Activated CD4-positive, alpha-beta T cell treated with anti-CD3 and anti-CD28 coated beads, Interleukin-2, amount 50 U/mL, for 24 hours (primary cell): ENCODE measurements at regions not wholly inside any gene's neighbourhood (a gene's known extent, or its start where the extent isn't known, plus 50 kb on each side); places are given as distances from the start of the nearest gene placed in this dataset.
"Not testable (repeated sequence)": the region's sequence is repeated elsewhere in the genome, so short reads cannot be mapped to it uniquely, and the experiment has no call there.

Experiments used
- DNase-seq, 2 donors: peaks; one replicate each; pipeline ENCODE4 v3.0.0-alpha.2; 2020; ENCODE audit warnings: low read depth in 1 of 2, low spot score in 1 of 2

DNA sequence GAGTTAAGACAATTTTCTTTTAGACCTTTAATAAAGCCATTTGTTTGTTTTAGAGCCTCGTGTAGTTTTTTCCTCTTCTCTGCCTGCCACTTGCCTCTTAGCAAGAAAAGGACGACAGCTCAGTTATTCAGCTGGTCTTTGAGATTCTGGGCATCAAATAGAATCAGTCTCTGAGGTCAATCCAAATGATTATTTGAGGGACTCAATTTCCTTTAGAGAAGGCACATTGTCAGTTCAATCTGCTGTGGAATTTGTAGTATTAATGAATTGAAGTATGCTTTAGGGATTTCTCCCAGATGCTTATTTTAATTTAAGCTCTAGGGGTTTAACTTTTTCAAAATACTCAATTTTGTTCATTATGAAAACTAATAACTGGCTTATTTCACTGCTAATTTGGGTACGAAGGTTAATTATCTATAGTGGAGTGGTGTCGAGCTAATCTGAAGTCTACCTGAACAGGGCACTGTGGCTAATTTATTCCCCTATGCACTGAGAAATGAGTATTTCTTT is 841.2 kb upstream of the AUTS2 start:
- no peak for DNase-seq

- no peak for DNase-seq
Observed at GRCh38 chr7:68760556-68760955, 837.7 kb upstream of the AUTS2 start.

DNA sequence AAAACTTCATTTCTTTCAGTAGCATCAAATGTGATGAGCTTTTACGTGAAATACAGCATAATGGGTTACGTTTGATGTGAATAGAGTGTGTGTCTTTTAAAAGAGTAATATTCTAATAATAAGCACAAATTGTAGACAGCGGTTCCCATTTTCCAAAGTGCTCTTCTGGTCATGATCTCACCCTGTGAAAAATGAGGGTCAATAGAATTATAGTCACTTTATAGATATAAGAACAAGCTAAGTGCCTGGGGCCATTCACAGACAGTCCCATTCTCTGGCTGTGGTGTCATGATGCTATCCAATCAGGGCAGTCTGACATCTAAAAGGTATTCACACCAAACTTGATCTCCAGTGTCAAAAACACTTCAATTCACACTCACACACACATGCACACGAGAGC is 830.8 kb upstream of the AUTS2 start:
- no peak for DNase-seq

DNA sequence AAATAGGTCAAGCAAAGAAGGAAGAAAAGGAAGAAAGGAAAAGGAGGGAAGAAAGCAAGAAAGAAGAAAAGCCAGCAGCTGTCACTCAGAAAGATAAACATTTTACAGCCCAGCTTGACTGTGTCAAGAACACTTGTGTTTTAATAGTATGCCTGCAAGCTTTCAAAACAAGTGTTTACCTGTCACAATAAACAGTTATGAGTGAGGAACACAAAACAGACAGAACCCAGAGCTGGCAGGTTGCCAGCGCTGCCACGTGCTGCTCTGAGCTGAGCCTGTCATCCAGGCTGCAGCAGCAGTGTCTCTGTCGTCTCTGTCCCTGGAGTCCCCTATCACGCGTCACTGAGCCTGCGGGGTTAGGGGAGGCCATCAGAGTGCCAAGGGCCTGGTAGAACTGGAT is 827.6 kb upstream of the AUTS2 start:
- no peak for DNase-seq

GRCh38 chr7:68776326-68776725 is 821.9 kb upstream of the AUTS2 start:
- no peak for DNase-seq

DNA sequence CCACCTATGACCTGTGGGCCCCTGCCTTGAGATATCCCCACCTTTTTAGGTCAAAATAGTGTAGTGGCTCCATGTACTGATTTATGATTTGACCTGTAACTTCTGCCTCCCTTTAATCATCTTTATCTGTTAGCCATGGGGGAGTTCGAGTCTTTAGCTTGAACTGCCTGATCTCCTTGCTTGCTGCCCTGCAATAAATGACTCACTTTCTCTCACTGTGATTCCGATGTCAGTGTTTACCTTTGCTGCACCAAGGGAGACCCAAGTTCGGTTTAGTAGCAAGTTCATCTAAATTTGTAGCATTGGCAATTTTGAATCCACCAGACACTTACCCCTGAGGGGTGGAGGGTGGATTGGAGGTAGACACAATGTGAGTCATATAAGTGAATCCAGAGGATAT is 814.6 kb upstream of the AUTS2 start:
- DNase-seq: no peak

DNA sequence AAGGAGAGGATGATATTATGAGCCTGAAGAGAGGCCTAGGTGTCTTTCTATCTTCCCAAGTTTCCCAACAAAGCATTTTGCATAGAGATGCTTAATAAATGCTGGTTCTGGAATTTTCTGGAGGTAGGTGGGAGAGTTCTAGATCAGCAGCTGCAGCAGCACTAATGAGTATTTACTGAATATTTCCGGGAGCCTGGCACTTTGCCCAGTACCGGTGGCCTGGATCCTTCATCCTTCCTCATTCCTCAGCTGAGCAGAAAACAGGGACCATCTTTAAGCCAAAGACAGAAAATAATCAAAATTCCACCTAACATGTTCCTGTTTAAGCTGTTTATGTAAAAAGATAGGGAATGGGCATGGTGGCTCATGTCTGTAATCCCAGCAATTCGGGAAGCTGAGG is 813.2 kb upstream of the AUTS2 start:
- DNase-seq: no peak

GRCh38 chr7:68787566-68787965 is 810.7 kb upstream of the AUTS2 start:
- DNase-seq: no peak

- DNase-seq: not testable (repeated sequence)
Observed at GRCh38 chr7:68788529-68788928, 809.7 kb upstream of the AUTS2 start.

DNA sequence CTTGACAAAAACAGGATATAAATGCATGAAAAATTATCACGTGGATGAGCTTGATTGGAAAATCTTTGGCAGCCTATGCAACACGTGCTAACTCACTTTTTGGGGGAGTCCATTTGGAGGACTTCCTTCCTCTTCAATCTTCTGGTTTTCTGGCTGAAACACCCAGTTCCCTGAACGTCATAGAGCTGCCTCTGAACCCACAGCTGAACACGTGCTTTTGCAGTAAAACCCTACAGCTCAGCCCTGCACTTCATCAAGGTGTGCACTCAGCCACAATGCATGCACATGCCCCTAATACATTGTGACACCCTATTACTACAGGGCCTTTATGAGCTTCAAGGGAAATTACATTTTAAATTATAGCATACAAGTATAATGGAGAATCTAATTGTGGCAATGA is 808.7 kb upstream of the AUTS2 start:
- DNase-seq: no peak

DNA sequence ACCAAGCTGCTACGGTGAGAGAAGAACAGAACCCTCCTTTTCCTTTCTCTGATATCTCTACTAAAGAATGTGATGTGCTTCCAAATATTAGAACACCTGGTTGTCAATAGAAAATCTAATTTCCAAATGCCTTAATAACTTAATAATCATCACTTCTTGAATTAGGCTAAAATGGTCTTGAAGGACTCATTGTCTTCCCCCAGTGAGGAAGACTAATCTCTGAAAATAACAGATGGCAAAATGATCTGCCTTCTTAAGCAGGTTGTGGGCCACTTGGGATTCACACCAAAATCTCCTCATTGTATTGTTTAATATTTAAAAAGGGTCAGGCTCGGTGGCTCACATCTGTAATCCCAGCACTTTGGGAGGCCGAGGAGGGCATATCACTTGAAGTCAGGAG is 805.9 kb upstream of the AUTS2 start:
- no peak for DNase-seq

- DNase-seq: no peak
Observed at GRCh38 chr7:68793513-68793912, 804.8 kb upstream of the AUTS2 start.

DNA sequence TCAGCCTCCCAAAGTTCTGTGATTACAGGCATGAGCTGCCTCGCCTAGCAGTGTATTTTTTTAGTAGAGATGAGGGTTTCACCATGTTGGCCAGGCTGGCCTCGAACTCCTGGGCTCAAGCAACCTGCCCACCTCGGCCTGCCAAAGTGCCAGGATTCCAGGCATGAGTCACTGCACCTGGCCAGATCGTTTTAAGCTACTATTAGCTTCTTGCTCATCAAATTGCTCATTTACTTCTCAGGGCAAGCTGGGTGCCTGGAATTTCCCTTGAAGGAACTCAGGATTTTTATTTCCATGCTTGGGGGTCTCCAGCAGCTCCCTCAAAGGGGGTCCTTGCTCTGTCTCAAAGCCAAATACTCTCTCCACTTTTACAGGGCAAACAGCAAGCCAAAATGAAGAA is 798.0 kb upstream of the AUTS2 start:
- no peak for DNase-seq

DNA sequence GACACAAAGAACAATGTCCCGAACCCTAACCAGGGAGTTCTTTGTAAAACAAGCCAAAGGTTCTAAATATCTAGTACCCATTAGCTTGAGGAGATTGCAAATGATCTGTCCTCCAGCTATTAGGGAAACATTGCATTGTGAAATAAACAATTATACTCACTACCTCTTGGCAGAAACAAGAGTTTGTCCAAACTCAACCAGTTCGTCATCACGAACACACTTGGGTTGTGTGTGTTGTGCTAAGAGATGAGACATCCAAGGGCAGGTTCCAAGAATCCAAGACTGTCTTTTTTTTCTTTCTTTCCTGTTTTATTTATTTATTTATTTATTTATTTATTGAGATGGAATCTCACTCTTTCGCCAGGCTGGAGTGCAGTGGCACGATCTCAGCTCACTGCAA is 793.1 kb upstream of the AUTS2 start:
- no peak for DNase-seq

- no peak for DNase-seq
Observed at GRCh38 chr7:68807666-68808065, 790.6 kb upstream of the AUTS2 start.

- no peak for DNase-seq
Observed at GRCh38 chr7:68813551-68814080, 784.7 kb upstream of the AUTS2 start.

- no peak for DNase-seq
Observed at GRCh38 chr7:68816491-68816890, 781.8 kb upstream of the AUTS2 start.

- no peak for DNase-seq
Observed at GRCh38 chr7:68820321-68820720, 778.0 kb upstream of the AUTS2 start.

GRCh38 chr7:68821846-68822245 is 776.4 kb upstream of the AUTS2 start:
- no peak for DNase-seq

GRCh38 chr7:68823996-68824780 is 774.1 kb upstream of the AUTS2 start:
- DNase-seq: no peak

DNA sequence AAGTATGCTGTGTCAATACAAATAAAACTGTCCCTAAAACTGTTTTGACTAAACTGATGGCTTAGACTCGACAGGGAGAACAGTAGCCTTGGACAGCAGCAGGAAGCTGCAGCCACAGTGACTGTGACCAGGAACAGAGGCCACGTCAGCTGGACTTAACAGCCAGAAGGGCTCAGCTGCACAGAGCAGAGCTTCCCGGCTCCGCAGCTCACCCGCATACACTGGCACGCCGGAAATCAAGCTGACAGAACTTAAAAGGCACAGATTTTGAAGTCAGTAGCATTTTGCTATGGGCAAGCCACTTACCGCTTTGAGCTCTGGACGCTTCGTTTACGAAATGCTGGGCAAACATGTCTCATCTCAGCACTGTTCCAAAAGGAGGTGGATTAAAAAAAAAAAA is 769.7 kb upstream of the AUTS2 start:
- no peak for DNase-seq

DNA sequence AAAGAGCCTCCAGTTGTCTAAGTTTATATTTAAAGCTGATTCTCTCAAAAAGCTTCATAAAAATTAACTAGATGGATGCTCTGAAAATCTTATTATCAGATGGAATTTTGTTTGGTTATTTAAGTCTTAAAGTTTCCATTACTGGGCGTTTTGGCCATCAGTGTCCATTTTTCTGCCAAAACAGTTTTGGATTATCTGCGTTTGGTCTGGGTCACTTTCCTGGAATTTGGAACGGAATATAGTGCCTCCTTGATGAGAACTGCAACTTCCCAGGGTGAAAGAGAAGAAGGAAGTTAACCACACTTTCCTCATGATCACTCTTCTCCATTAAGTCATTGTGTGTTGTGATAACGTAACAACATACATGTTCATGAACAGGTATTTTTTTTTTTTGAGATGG is 764.9 kb upstream of the AUTS2 start:
- DNase-seq: no peak

DNA sequence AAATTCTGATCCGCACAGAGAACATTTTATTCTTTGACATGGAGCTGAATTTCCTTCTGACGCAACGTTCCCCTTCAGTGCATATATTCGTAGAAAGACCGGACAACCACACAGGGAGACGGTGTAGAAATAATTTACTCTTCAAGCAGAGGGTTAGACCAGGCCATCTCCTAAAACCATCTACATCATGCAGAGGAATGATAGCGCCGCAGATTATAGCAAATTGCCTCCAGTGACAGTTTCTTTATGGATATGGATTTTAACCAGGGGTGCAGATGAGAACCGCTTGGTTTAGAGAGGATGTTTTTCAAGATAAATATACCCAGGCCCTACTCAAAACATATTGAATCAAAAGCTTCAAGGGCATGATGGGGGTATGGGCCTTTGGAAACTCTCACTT is 759.3 kb upstream of the AUTS2 start:
- DNase-seq: no peak
